Uterus (tissue), 3 donors: ENCODE measurements at regions not wholly inside any gene's neighbourhood (a gene's known extent, or its start where the extent isn't known, plus 50 kb on each side); places are given as distances from the start of the nearest gene placed in this dataset.

Source experiments
- DNase-seq, 2 donors: peaks; one replicate each; pipeline ENCODE4 v3.0.0-alpha.2; 2019 to 2020
- H3K27ac ChIP-seq, 2 donors: fragments of 200-600 bp; sonication (generic); 1 replicate in 1 of 2; 2 replicates in 1 of 2; pipeline ENCODE4 v1.5.1; 2016 to 2018
- H3K27me3 ChIP-seq, 2 donors: fragments of 200-600 bp; sonication (generic); one replicate each; pipeline ENCODE4 v1.5.1; 2018 to 2019; ENCODE audit warnings: control low read depth in 1 of 2
- H3K36me3 ChIP-seq, 2 donors: fragments of 200-600 bp; sonication (generic); one replicate each; pipeline ENCODE4 v1.5.1; 2019; ENCODE audit warnings: control low read depth in 1 of 2
- H3K4me1 ChIP-seq, 2 donors: fragments of 200-600 bp; sonication (generic); one replicate each; pipeline ENCODE4 v1.5.1; 2018 to 2019; ENCODE audit warnings: control low read depth in 1 of 2
- H3K4me3 ChIP-seq, 2 donors: fragments of 200-600 bp; sonication (generic); 1 replicate in 1 of 2; 2 replicates in 1 of 2; pipeline ENCODE4 v1.5.1; 2018 to 2019; ENCODE audit warnings: mild to moderate bottlenecking in 1 of 2
- H3K9me3 ChIP-seq, 2 donors: fragments of 200-600 bp; sonication (generic); one replicate each; pipeline ENCODE4 v1.5.1; 2019; ENCODE audit warnings: control low read depth in 1 of 2
- POLR2A ChIP-seq, 2 donors: fragments of 450-650 bp; IDR thresholded peaks; one replicate each; pipeline ENCODE4 v1.6.1; 2016; ENCODE audit warnings: antibody characterized with exemption in 2 of 2, mild to moderate bottlenecking in 1 of 2, moderate library complexity in 1 of 2
- intact Hi-C: fragments of 100-400 bp; cut with DNase I; formaldehyde crosslinking; loops from one replicate; pipeline ENCODE4 v1.15.1; 2023; ENCODE audit warnings: low total_unique reads
- TF ChIP-seq, protein P1 (sequence below), 4 experiments: fragments of 200-600 bp in 2 of 4; fragments of 450-650 bp in 2 of 4; sonication (generic) in 2 of 4; IDR thresholded peaks; one replicate each; pipeline ENCODE4 v1.5.1; 2016 to 2019; ENCODE audit warnings: antibody characterized with exemption in 4 of 4, mild to moderate bottlenecking in 2 of 4, moderate library complexity in 1 of 4
- donor health status: DM: yes; HTN: yes; CAD: no.

- intact Hi-C loops = no loop called here
These were observed 113.2 kb upstream of the SOX21 start for GRCh38 chr13:94825507-94825906.

GRCh38 chr13:94824601-94825000 is 112.3 kb upstream of the SOX21 start:
- Histone ChIP-seq H3K27ac (no peak overlapping the region), H3K9me3 (no peaks in the 10 kb centered on the region), H3K4me1 (no peaks in the 10 kb centered on the region), H3K27me3 (no peaks in the 10 kb centered on the region), H3K4me3 (no peak overlapping the region), H3K36me3 (no peaks in the 10 kb centered on the region)
- TF ChIP-seq, protein P1, sequence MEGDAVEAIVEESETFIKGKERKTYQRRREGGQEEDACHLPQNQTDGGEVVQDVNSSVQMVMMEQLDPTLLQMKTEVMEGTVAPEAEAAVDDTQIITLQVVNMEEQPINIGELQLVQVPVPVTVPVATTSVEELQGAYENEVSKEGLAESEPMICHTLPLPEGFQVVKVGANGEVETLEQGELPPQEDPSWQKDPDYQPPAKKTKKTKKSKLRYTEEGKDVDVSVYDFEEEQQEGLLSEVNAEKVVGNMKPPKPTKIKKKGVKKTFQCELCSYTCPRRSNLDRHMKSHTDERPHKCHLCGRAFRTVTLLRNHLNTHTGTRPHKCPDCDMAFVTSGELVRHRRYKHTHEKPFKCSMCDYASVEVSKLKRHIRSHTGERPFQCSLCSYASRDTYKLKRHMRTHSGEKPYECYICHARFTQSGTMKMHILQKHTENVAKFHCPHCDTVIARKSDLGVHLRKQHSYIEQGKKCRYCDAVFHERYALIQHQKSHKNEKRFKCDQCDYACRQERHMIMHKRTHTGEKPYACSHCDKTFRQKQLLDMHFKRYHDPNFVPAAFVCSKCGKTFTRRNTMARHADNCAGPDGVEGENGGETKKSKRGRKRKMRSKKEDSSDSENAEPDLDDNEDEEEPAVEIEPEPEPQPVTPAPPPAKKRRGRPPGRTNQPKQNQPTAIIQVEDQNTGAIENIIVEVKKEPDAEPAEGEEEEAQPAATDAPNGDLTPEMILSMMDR (IDR thresholded peaks at IDR 0.05) = no peak
- TF ChIP-seq POLR2A (IDR thresholded peaks at IDR 0.05) = no peak
- intact Hi-C loops = no loop called here
- DNase-seq = no peak

More at GRCh38 chr13:94825507-94825906, 113.2 kb upstream of the SOX21 start:
- Histone ChIP-seq H3K27ac (no peak overlapping the region), H3K4me1 (no peaks in the 10 kb centered on the region), H3K36me3 (no peaks in the 10 kb centered on the region), H3K27me3 (no peaks in the 10 kb centered on the region), H3K9me3 (no peaks in the 10 kb centered on the region), H3K4me3 (no peak overlapping the region)
- peak; percentile 41 to 58 for DNase-seq
- TF ChIP-seq POLR2A (IDR thresholded peaks at IDR 0.05) = no peak
- TF ChIP-seq, protein P1 (IDR thresholded peaks at IDR 0.05) = no peak

- Histone ChIP-seq H3K4me1 (no peaks in the 10 kb centered on the region), H3K27me3 (no peaks in the 10 kb centered on the region), H3K4me3 (no peak overlapping the region), H3K36me3 (no peaks in the 10 kb centered on the region), H3K9me3 (no peaks in the 10 kb centered on the region), H3K27ac (no peak overlapping the region)
- DNase-seq = no peak
- intact Hi-C loops = no loop called here
- no peak for TF ChIP-seq POLR2A (IDR thresholded peaks at IDR 0.05)
- TF ChIP-seq, protein P1 (IDR thresholded peaks at IDR 0.05) = no peak
These were observed 110.0 kb upstream of the SOX21 start for GRCh38 chr13:94822356-94822755.

- no peak overlapping the region for H3K4me3 ChIP-seq
- no peaks in the 10 kb centered on the region for H3K36me3 ChIP-seq
- no peak for TF ChIP-seq POLR2A (IDR thresholded peaks at IDR 0.05)
- TF ChIP-seq, protein P1 (IDR thresholded peaks at IDR 0.05) = no peak
- no peaks in the 10 kb centered on the region for H3K4me1 ChIP-seq
- no peak overlapping the region for H3K27ac ChIP-seq
- intact Hi-C loops = no loop called here
- H3K27me3 ChIP-seq = no peaks in the 10 kb centered on the region
- H3K9me3 ChIP-seq = no peaks in the 10 kb centered on the region
- no peak for DNase-seq
These were observed 103.9 kb upstream of the SOX21 start for GRCh38 chr13:94816256-94816655.

- Histone ChIP-seq H3K27me3 (no peaks in the 10 kb centered on the region), H3K4me1 (no peaks in the 10 kb centered on the region), H3K36me3 (no peaks in the 10 kb centered on the region), H3K9me3 (no peaks in the 10 kb centered on the region), H3K27ac (no peak overlapping the region), H3K4me3 (no peak overlapping the region)
- no peak for TF ChIP-seq POLR2A (IDR thresholded peaks at IDR 0.05)
- TF ChIP-seq, protein P1 (IDR thresholded peaks at IDR 0.05) = no peak
- no peak for DNase-seq
- intact Hi-C loops = no loop called here
These were observed 101.7 kb upstream of the SOX21 start for GRCh38 chr13:94813920-94814475.
